ENCODE measurements at regions not wholly inside any gene's neighbourhood (a gene's known extent, or its start where the extent isn't known, plus 50 kb on each side); places are given as distances from the start of the nearest gene placed in this dataset.

GRCh38 chr18:8507915-8508705 is 101.1 kb upstream of the RAB12 start:
- no peaks in the 10 kb centered on the region for H3K9me3 ChIP-seq (ENCODE audit: control insufficient read depth, insufficient read depth, low read length)
- no peak overlapping the region for H3K4me3 ChIP-seq (ENCODE audit: low read depth, low read length)
- ChIA-PET CTCF (interaction anchor here (0.6 kb wide), 2 partner anchors 27 to 144 kb away, joined by 3 read pairs; no protein-coding TSS in a partner anchor), POLR2A (no interaction called here)
- no peak for DNase-seq (ENCODE audit: low read depth, low spot score)
- no peak for TF ChIP-seq CTCF (IDR thresholded peaks at IDR 0.05; ENCODE audit: low read depth, low read length)
- H3K27me3 ChIP-seq (ENCODE audit: control insufficient read depth, insufficient read depth, low read length) = no peaks in the 10 kb centered on the region
- H3K27ac ChIP-seq (ENCODE audit: low read depth, low read length) = no peak overlapping the region

GRCh38 chr18:8513249-8513648 is 96.0 kb upstream of the RAB12 start:
- DNase-seq (ENCODE audit: low read depth, low spot score) = no peak
- ChIA-PET POLR2A (no interaction called here), CTCF (no interaction called here)
- TF ChIP-seq CTCF (IDR thresholded peaks at IDR 0.05; ENCODE audit: low read depth, low read length) = no peak
- Histone ChIP-seq H3K27me3 (ENCODE audit: control insufficient read depth, insufficient read depth, low read length) (no peaks in the 10 kb centered on the region), H3K4me3 (ENCODE audit: low read depth, low read length) (no peak overlapping the region), H3K9me3 (ENCODE audit: control insufficient read depth, insufficient read depth, low read length) (no peaks in the 10 kb centered on the region), H3K27ac (ENCODE audit: low read depth, low read length) (no peak overlapping the region)

GRCh38 chr18:8514409-8514808 is 94.8 kb upstream of the RAB12 start:
- no peak for DNase-seq (ENCODE audit: low read depth, low spot score)
- ChIA-PET CTCF (interaction anchor here (2.7 kb wide), 1 partner anchor 36 kb away, joined by 6 read pairs; no protein-coding TSS in a partner anchor), POLR2A (interaction anchor here (0.5 kb wide), 1 partner anchor 286 kb away, joined by 3 read pairs; no protein-coding TSS in a partner anchor)
- H3K27me3 ChIP-seq (ENCODE audit: control insufficient read depth, insufficient read depth, low read length) = no peaks in the 10 kb centered on the region
- H3K27ac ChIP-seq (ENCODE audit: low read depth, low read length) = no peak overlapping the region
- no peaks in the 10 kb centered on the region for H3K9me3 ChIP-seq (ENCODE audit: control insufficient read depth, insufficient read depth, low read length)
- TF ChIP-seq CTCF (IDR thresholded peaks at IDR 0.05; ENCODE audit: low read depth, low read length) = no peak
- H3K4me3 ChIP-seq (ENCODE audit: low read depth, low read length) = no peak overlapping the region

GRCh38 chr18:8515142-8515865 is 93.9 kb upstream of the RAB12 start:
- Histone ChIP-seq H3K4me3 (ENCODE audit: low read depth, low read length) (no peak overlapping the region), H3K9me3 (ENCODE audit: control insufficient read depth, insufficient read depth, low read length) (peaks cover under 1% of the 10 kb centered on the region; the same call in 1 of the 2 replicates), H3K27ac (ENCODE audit: low read depth, low read length) (no peak overlapping the region), H3K27me3 (ENCODE audit: control insufficient read depth, insufficient read depth, low read length) (no peaks in the 10 kb centered on the region)
- no peak for DNase-seq (ENCODE audit: low read depth, low spot score)
- ChIA-PET POLR2A (no interaction called here), CTCF (interaction anchor here (2.7 kb wide), 1 partner anchor 37 kb away, joined by 6 read pairs; no protein-coding TSS in a partner anchor)
- TF ChIP-seq CTCF (IDR thresholded peaks at IDR 0.05; ENCODE audit: low read depth, low read length) = no peak

All from AG04450 (cell line).